Activated CD8-positive, alpha-beta T cell treated with anti-CD3 and anti-CD28 coated beads for 36 hours (primary cell): ENCODE measurements at regions not wholly inside any gene's neighbourhood (a gene's known extent, or its start where the extent isn't known, plus 50 kb on each side); places are given as distances from the start of the nearest gene placed in this dataset.

Source experiments
- ATAC-seq: fragments of 200-7000 bp; cut with Tn5 transposase; one replicate; pipeline ENCODE4 v1.10.0; 2021; ENCODE audit warnings: mild to moderate bottlenecking, moderate library complexity
- CTCF ChIA-PET: fragments of 350-600 bp; sonication (Branson Sonifier 250); formaldehyde crosslinking; loops from one replicate; lab custom pipeline; 2021; ENCODE audit warnings: antibody characterized with exemption; lab: Charles Lee
- POLR2A ChIA-PET: fragments of 350-600 bp; sonication (Branson Sonifier 250); formaldehyde crosslinking; loops from one replicate; lab custom pipeline; 2021; ENCODE audit warnings: antibody characterized with exemption; lab: Charles Lee
- DNase-seq: peaks from one replicate; pipeline ENCODE4 v3.0.0-alpha.2; 2020
- H3K27ac Mint-ChIP-seq: one replicate; pipeline ENCODE4 v1.8.0; 2021; ENCODE audit warnings: mild to moderate bottlenecking, mixed read lengths
- H3K27me3 Mint-ChIP-seq: one replicate; pipeline ENCODE4 v1.8.0; 2021; ENCODE audit warnings: mixed read lengths
- H3K36me3 Mint-ChIP-seq: one replicate; pipeline ENCODE4 v1.8.0; 2021; ENCODE audit warnings: low read depth, mixed read lengths
- H3K4me1 Mint-ChIP-seq: one replicate; pipeline ENCODE4 v1.8.0; 2021; ENCODE audit warnings: low read depth, mixed read lengths
- H3K4me3 Mint-ChIP-seq: one replicate; pipeline ENCODE4 v1.8.0; 2021; ENCODE audit warnings: mild to moderate bottlenecking, moderate library complexity, mixed read lengths
- H3K9me3 Mint-ChIP-seq: one replicate; pipeline ENCODE4 v1.8.0; 2021; ENCODE audit warnings: mixed read lengths
- intact Hi-C: fragments of 100-400 bp; cut with micrococcal nuclease; formaldehyde crosslinking; loops from one replicate; pipeline ENCODE4 v1.10.0; 2022
- TF ChIP-seq, protein P1 (sequence below): fragments of 200-600 bp; IDR thresholded peaks from one replicate; pipeline ENCODE4 v1.8.0; 2022; ENCODE audit warnings: antibody characterized with exemption, mild to moderate bottlenecking

DNA sequence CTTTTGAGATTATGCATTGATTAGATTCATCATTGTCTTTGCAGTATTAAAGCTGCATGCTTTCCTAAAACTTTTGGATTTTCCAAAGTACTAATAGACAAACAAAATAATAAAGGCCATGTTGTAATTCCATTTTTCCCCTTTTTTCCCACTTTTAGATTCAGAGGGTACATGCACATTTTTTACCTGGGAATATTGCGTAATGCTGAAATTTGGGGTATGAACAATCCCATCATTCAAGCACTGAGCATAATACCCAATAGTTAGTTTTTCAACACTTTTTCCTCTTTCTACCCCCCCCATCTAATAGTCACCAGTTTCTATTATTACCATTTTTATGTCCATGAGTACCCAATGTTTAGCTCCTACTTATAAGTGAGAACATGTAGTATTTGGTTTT, 1863.6 kb downstream of the STIM2 start:
- POLR2A ChIA-PET, result no interaction called here
- ATAC-seq, result no peak
- CTCF ChIA-PET, result no interaction called here
- H3K9me3 Mint-ChIP-seq, result peaks cover 5% of the 10 kb centered on the region
- no peak overlapping the region for H3K27ac Mint-ChIP-seq
- H3K36me3 Mint-ChIP-seq, result no peaks in the 10 kb centered on the region
- intact Hi-C loops, result no loop called here
- DNase-seq, result no peak
- TF ChIP-seq, protein P1, sequence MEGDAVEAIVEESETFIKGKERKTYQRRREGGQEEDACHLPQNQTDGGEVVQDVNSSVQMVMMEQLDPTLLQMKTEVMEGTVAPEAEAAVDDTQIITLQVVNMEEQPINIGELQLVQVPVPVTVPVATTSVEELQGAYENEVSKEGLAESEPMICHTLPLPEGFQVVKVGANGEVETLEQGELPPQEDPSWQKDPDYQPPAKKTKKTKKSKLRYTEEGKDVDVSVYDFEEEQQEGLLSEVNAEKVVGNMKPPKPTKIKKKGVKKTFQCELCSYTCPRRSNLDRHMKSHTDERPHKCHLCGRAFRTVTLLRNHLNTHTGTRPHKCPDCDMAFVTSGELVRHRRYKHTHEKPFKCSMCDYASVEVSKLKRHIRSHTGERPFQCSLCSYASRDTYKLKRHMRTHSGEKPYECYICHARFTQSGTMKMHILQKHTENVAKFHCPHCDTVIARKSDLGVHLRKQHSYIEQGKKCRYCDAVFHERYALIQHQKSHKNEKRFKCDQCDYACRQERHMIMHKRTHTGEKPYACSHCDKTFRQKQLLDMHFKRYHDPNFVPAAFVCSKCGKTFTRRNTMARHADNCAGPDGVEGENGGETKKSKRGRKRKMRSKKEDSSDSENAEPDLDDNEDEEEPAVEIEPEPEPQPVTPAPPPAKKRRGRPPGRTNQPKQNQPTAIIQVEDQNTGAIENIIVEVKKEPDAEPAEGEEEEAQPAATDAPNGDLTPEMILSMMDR, result no peak
- H3K27me3 Mint-ChIP-seq, result no peaks in the 10 kb centered on the region
- no peaks in the 10 kb centered on the region for H3K4me1 Mint-ChIP-seq
- no peak overlapping the region for H3K4me3 Mint-ChIP-seq

DNA sequence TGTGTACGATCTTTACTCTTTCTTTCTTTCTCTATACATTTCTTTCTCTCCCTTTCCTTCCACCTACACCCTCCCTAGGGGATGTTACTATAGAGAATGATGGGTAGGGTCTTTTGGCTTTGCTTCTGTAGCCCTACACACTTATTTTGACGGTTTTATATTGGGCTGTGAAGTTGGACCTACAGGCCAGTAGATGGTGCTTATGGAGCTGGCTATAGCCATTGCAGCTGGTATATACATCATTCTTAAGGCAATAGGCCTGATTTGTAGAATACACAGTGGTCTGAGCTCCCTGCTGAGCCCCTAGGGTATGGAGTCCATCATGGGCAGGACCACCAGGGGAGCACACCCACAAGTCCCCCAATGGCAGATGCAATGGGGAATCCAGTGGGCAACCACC, 1869.7 kb downstream of the STIM2 start:
- POLR2A ChIA-PET, result no interaction called here
- ATAC-seq (no peak), DNase-seq (no peak)
- no peak overlapping the region for H3K4me3 Mint-ChIP-seq
- no peaks in the 10 kb centered on the region for H3K36me3 Mint-ChIP-seq
- no peaks in the 10 kb centered on the region for H3K4me1 Mint-ChIP-seq
- H3K27ac Mint-ChIP-seq, result no peak overlapping the region
- TF ChIP-seq, protein P1, result no peak
- CTCF ChIA-PET, result no interaction called here
- H3K9me3 Mint-ChIP-seq, result peaks cover 7% of the 10 kb centered on the region
- intact Hi-C loops, result no loop called here
- H3K27me3 Mint-ChIP-seq, result no peaks in the 10 kb centered on the region

DNA sequence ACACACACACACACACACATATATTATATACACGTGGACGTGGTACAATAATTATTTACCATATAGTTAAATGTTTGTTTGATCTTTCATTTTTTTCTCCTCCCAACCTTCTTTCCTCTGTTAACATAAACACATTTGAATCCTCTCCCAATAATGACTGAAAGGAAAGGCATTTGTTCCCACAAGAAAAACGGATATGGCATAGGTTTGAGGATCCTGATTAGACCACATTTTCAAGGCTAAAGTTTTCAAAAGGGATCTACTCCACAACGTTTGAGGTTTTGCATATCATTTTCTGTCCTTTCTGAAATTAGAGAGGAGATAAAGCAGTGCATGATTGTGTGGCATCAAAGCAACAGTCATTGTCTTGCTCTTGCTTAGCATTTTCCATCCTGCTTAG, 1883.4 kb downstream of the STIM2 start:
- Mint-ChIP-seq H3K9me3 (peaks cover 2% of the 10 kb centered on the region), H3K4me3 (no peak overlapping the region), H3K36me3 (no peaks in the 10 kb centered on the region), H3K4me1 (no peaks in the 10 kb centered on the region), H3K27ac (no peak overlapping the region), H3K27me3 (no peaks in the 10 kb centered on the region)
- DNase-seq, result no peak
- ATAC-seq, result no peak
- TF ChIP-seq, protein P1, result no peak
- POLR2A ChIA-PET, result no interaction called here
- intact Hi-C loops, result no loop called here
- CTCF ChIA-PET, result no interaction called here

DNA sequence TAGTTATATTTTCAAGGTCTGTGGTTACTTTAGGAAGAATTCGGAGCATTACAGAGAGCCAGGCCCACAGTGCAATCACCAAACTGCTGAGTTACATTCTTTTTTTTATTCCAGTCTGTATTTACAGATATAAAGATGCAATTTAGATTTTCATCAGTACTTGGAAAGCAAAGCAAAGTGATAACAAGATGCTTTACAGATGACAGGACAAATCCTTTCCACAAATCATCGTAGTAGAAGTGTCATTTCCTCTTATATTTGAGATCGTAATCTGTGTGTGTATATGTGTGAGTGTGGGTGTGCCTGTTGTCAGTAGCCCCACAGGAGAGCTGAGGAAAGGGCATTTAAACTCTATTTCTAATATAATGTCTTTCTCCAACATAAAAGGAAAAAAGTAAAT, 1893.7 kb downstream of the STIM2 start:
- TF ChIP-seq, protein P1, result no peak
- DNase-seq (no peak), ATAC-seq (no peak)
- intact Hi-C loops, result no loop called here
- ChIA-PET POLR2A (no interaction called here), CTCF (no interaction called here)
- Mint-ChIP-seq H3K27me3 (no peaks in the 10 kb centered on the region), H3K36me3 (no peaks in the 10 kb centered on the region), H3K27ac (no peak overlapping the region), H3K9me3 (peaks cover 2% of the 10 kb centered on the region), H3K4me1 (no peaks in the 10 kb centered on the region), H3K4me3 (no peak overlapping the region)

DNA sequence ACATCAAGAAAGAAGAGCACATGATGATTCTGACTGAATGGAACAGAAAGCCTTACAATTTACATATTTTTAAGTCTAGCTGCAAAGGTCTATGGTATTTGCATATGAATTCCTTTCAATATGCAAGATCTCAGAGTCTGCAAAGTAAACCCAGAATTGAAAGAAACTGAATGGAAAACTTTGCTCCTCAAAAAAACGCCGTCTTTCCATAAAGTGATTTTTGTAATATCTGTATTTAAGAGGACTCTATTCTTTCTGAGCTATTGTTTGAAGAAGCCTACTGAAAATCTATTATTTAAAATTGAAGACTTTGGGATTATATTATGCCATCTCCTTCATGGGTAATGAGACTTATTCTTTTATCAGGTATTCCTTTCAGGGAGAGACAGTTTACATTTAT, 1894.4 kb downstream of the STIM2 start:
- ChIA-PET CTCF (no interaction called here), POLR2A (no interaction called here)
- H3K27me3 Mint-ChIP-seq, result no peaks in the 10 kb centered on the region
- no peak for ATAC-seq
- H3K4me1 Mint-ChIP-seq, result no peaks in the 10 kb centered on the region
- no peak overlapping the region for H3K4me3 Mint-ChIP-seq
- H3K27ac Mint-ChIP-seq, result no peak overlapping the region
- H3K9me3 Mint-ChIP-seq, result peaks cover 2% of the 10 kb centered on the region
- no peaks in the 10 kb centered on the region for H3K36me3 Mint-ChIP-seq
- no peak for DNase-seq
- intact Hi-C loops, result no loop called here
- TF ChIP-seq, protein P1, result no peak
